Left lobe of liver (tissue), 2 donors: ENCODE measurements at regions not wholly inside any gene's neighbourhood (a gene's known extent, or its start where the extent isn't known, plus 50 kb on each side); places are given as distances from the start of the nearest gene placed in this dataset.

Experiments
- ATAC-seq: fragments of 200-7000 bp; cut with Tn5 transposase; one replicate; pipeline ENCODE4 v1.9.1; 2020; ENCODE audit warnings: mild to moderate bottlenecking, moderate library complexity
- DNase-seq: peaks from one replicate; pipeline ENCODE4 v3.0.0-alpha.2; 2020; ENCODE audit warnings: low spot score
- donor health status: DM: no; HTN: no; CAD: no; lungs with moderate emphysema.
- donor health status: DM: no; HTN: yes; CAD: no.

- ATAC-seq (no peak), DNase-seq (no peak)
Observed at GRCh38 chr2:12964904-12965539, 248.3 kb downstream of the TRIB2 start.

- DNase-seq (no peak), ATAC-seq (peak; percentile 30)
Observed at GRCh38 chr2:12965540-12966269, 249.0 kb downstream of the TRIB2 start.

GRCh38 chr2:12967804-12968203 is 251.1 kb downstream of the TRIB2 start:
- ATAC-seq (no peak), DNase-seq (no peak)

GRCh38 chr2:12968399-12968798 is 251.7 kb downstream of the TRIB2 start:
- no peak for ATAC-seq
- no peak for DNase-seq

GRCh38 chr2:12970861-12971260 is 254.1 kb downstream of the TRIB2 start:
- no peak for DNase-seq
- no peak for ATAC-seq

- ATAC-seq (no peak), DNase-seq (no peak)
Observed at GRCh38 chr2:12971581-12972365, 255.0 kb downstream of the TRIB2 start.

- ATAC-seq (no peak), DNase-seq (no peak)
Observed at GRCh38 chr2:12978066-12978835, 261.5 kb downstream of the TRIB2 start.

GRCh38 chr2:12979066-12979465 is 262.3 kb downstream of the TRIB2 start:
- DNase-seq = no peak
- no peak for ATAC-seq

- ATAC-seq (no peak), DNase-seq (no peak)
Observed at GRCh38 chr2:12980817-12981216, 264.1 kb downstream of the TRIB2 start.

- no peak for ATAC-seq
Observed at GRCh38 chr2:12982149-12982584, 265.4 kb downstream of the TRIB2 start.

GRCh38 chr2:12987246-12987645 is 270.5 kb downstream of the TRIB2 start:
- ATAC-seq (no peak), DNase-seq (no peak)

More at GRCh38 chr2:12982149-12982584, 265.4 kb downstream of the TRIB2 start:
- no peak for DNase-seq

- ATAC-seq = no peak
Observed at GRCh38 chr2:12988279-12988678, 271.5 kb downstream of the TRIB2 start.

GRCh38 chr2:12990523-12990922 is 273.8 kb downstream of the TRIB2 start:
- ATAC-seq = no peak
- no peak for DNase-seq

More at GRCh38 chr2:12988279-12988678, 271.5 kb downstream of the TRIB2 start:
- DNase-seq = no peak

GRCh38 chr2:12998685-12999084 is 281.9 kb downstream of the TRIB2 start:
- DNase-seq (no peak), ATAC-seq (no peak)

GRCh38 chr2:13000664-13001363 is 284.1 kb downstream of the TRIB2 start:
- ATAC-seq = no peak

GRCh38 chr2:13001408-13001807 is 284.7 kb downstream of the TRIB2 start:
- ATAC-seq = no peak
- no peak for DNase-seq

More at GRCh38 chr2:13000664-13001363, 284.1 kb downstream of the TRIB2 start:
- no peak for DNase-seq

- DNase-seq = no peak
- no peak for ATAC-seq
Observed at GRCh38 chr2:13002536-13003331, 286.0 kb downstream of the TRIB2 start.

GRCh38 chr2:13003500-13003899 is 286.8 kb downstream of the TRIB2 start:
- DNase-seq = no peak
- ATAC-seq = no peak

GRCh38 chr2:13005048-13005447 is 288.3 kb downstream of the TRIB2 start:
- DNase-seq (no peak), ATAC-seq (no peak)
